GM12874 (cell line): ENCODE measurements at regions not wholly inside any gene's neighbourhood (a gene's known extent, or its start where the extent isn't known, plus 50 kb on each side); places are given as distances from the start of the nearest gene placed in this dataset.

Source experiments
- TF ChIP-seq, protein P1 (sequence below): IDR thresholded peaks from 2 replicates; pipeline ENCODE4 v1.5.1; 2011; ENCODE audit warnings: low read depth, mild to moderate bottlenecking, control low read depth, low read length, moderate library complexity; ENCODE audit not compliant: insufficient read depth

DNA sequence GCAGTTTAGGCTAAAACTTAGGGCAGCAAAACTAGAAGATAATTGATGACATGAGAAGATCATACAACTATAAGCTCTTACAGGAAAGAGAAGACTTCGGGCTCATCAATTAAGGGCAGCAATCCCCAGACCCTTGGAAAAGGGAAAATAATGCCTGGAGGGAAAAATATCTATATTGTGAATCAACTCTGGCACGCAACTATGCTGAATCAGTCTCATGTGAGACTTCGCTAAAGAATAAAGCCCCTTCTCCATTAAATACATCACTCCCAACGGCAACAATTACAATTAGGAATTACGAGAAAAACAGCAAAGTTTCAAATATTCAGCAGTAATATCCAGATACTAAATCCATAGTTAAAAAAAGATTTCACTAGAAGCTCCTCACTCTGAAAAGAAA lies 2016.8 kb upstream of the IGFBP7 start:
- TF ChIP-seq, protein P1, sequence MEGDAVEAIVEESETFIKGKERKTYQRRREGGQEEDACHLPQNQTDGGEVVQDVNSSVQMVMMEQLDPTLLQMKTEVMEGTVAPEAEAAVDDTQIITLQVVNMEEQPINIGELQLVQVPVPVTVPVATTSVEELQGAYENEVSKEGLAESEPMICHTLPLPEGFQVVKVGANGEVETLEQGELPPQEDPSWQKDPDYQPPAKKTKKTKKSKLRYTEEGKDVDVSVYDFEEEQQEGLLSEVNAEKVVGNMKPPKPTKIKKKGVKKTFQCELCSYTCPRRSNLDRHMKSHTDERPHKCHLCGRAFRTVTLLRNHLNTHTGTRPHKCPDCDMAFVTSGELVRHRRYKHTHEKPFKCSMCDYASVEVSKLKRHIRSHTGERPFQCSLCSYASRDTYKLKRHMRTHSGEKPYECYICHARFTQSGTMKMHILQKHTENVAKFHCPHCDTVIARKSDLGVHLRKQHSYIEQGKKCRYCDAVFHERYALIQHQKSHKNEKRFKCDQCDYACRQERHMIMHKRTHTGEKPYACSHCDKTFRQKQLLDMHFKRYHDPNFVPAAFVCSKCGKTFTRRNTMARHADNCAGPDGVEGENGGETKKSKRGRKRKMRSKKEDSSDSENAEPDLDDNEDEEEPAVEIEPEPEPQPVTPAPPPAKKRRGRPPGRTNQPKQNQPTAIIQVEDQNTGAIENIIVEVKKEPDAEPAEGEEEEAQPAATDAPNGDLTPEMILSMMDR, result no peak

DNA sequence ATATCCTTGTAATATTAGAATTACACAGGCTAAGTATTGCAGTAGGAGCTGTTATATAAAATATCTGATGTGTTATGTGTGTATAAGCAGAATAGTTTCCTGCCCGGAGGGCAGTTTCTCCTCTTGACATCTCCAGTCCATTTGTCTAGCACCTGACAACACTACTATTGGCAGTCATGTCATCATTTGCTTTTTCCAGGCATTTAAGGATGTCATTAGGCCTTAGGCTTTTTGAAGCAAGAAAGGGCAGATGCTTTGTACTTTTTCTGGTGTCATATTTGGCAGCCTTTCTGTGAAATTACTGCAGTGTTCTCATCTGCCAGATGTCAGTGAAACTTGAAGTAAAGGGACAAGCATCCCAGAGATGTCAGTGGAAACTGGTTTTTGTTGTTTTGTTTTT lies 2017.6 kb upstream of the IGFBP7 start:
- TF ChIP-seq, protein P1, result no peak

DNA sequence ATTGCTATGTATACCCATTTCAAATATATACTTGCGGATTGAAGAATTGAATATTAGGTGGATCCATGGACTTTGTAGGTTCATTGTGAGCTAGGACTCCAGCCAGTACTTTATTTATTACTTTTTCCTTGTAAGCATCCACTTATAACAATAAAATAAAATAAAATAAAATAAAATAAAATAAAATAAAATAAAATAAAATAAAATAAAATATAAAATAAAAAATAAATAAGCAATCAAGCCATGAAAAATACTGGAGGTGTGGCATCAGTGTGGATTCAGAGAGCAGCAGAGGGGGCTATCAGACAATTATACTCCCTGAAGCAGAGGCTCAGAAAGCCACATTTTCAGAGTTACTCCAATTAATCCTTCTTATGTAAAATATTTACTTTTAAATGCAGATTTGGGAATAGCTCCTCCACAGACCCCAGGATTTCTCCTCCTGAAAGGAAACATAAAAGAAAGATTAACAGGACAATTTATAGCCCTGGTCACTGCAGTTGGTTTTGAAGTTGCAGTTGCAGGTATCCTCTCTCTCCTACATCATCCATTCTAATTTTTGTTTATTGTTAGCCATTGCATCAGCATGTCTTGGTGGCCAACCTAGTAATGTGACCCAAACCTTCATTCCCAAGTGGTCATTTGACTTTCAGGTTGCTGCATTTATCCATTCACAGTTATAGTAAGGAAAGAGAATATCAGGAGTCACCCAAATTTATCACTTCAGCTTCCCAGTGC lies 2025.2 kb upstream of the IGFBP7 start:
- TF ChIP-seq, protein P1, result no peak

DNA sequence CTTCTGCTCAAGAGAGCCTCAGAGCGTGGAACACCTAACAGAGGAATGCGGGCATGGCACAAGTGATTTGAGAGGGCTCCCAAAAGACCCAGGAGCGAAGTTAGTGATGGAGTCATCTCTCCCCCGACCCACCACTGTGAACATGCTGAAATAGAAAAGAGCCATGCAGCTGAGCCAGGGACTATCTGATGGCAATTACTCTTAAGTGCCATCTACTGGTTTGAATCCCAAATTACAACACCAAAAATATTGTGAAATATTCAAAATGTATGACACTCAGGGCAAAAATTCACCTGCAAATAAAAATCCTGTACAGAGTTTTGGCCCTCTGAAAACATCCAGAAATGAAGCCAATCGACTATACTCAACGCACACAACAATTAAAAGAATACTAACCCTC lies 2038.9 kb upstream of the ADGRL3 start:
- TF ChIP-seq, protein P1, result no peak

DNA sequence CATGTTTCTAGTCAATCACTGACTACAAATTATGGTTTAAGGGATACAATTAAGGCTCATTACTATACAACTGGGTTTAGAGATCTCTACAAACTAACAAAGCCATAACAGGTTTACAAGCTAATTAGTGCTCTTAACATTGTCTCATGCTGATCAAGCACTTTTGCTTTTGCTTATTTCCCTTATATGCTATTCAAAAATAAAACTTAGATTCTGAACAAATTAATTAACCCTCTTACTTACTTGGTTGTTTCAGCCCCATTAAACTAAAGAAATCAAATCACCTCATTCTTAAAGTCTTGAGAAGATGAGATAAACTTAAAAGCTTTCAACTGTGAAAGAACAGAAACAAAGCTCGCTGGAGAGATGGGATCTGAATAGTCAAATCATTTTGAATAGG lies 2024.5 kb upstream of the ADGRL3 start:
- TF ChIP-seq, protein P1, result no peak

DNA sequence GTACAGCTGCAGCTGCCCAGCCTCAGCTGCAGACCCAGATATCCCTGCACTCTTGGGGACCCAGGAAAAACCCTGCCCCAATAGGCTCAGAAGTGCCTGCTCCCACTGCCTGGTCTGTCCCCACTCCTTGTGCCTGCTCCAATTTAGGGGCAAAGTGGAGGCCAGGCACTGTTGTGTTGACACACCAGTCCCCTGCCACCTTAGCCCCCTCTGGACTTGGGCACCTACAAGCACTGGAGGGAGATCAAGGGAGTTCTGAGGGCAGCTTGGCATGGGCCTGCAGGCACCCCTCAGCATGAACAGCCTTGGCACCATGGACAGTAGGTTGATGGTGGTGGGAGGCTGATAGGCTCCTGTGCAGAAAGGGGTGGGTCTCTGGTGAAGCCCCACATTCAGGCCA lies 2020.8 kb upstream of the ADGRL3 start:
- TF ChIP-seq, protein P1, result no peak

DNA sequence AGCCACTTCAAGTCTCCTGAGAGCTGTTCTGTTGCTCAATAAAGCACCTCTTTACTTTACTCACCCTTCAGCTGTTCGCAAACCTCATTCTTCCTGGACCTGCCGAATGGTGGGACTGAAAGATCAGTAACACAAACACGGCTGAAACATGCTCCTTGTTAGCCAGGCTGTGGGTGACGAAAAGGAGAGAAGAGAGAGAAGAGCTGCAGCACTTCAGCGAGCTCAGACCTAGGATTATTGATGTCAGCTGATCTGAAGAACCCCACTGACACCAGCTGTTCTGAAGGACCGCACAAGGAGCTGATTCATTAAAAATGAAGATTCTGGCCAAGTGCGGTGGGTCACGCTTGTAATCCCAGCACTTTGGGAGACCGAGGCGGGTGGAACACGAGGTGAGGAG lies 2020.0 kb upstream of the ADGRL3 start:
- TF ChIP-seq, protein P1, result no peak
